Fibroblast of pulmonary artery (primary cell): ENCODE measurements at regions not wholly inside any gene's neighbourhood (a gene's known extent, or its start where the extent isn't known, plus 50 kb on each side); places are given as distances from the start of the nearest gene placed in this dataset.
A peak's percentile ranks its signal among the peaks of the same experiment; 100 is the strongest.

Experiments
- DNase-seq: peaks from one replicate; pipeline ENCODE4 v3.0.0-alpha.2; 2010; ENCODE audit warnings: low read depth
- H3K4me3 ChIP-seq: replicated peaks from 2 replicates; pipeline ENCODE4 v1.5.1; 2011; ENCODE audit warnings: low read depth, mild to moderate bottlenecking, control low read depth, low read length, moderate library complexity
- CTCF ChIP-seq: IDR thresholded peaks from 2 replicates; pipeline ENCODE4 v1.5.1; 2011; ENCODE audit warnings: mild to moderate bottlenecking, control low read depth, low read length, inconsistent platforms; ENCODE audit errors: missing control alignments

DNA sequence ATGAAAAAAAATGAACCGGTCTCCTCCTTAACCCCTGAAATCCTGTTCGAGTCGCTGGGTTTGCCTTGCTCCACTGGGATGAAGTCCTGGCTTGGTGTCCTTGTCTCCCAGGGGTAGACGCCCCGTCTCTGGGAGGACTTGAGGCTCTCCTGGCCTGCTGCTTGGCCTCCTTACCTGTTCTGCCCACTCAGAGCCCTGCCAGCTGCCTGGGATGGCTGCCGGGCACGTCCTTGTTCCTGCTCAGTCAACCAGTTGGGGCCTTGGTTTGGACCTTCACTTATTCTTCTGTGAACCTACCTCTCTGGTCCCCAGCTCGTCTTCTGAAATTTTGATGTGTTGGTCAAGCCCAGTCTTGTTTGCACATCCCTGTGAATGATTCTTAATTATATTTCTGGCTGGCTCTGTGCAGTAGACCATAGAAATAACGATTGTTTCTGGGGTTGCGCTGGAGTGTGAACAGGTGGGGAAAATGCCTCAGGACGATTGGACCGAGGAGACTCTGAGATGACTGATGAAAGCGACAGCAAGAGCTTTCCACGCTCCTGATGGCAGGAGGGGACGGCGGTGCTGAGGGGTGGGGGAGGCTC, 126.5 kb upstream of the ESR1 start:
- TF ChIP-seq CTCF = no peak
- H3K4me3 ChIP-seq = no peak overlapping the region
- DNase-seq = no peak

- peak; percentile 64 for DNase-seq
- H3K4me3 ChIP-seq = no peak overlapping the region
- no peak for TF ChIP-seq CTCF
These were observed 125.9 kb upstream of the ESR1 start for GRCh38 chr6:151681433-151682059.

DNA sequence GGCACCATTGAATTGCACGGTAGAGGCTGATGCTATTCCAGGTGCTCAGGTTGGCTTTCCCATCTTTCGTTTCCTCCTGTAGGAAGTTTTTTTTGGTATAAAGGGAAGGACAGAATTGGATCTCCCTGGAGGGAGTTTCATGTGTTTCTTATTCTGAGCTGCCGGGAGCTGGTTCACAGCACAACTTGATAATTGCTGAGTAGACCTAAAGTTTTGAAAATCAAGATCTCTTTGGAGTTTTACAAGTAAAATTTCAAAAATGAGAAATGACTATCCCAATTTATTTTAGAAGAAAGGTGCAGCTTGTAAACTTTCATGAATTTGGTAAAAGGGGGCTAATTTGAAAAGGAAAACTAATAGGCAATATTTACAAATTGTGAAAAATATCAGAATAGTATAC, 125.2 kb upstream of the ESR1 start:
- no peak for TF ChIP-seq CTCF
- no peak for DNase-seq
- H3K4me3 ChIP-seq = no peak overlapping the region

- H3K4me3 ChIP-seq = no peak overlapping the region
- DNase-seq = no peak
These were observed 124.6 kb upstream of the ESR1 start for GRCh38 chr6:151682922-151683321.

DNA sequence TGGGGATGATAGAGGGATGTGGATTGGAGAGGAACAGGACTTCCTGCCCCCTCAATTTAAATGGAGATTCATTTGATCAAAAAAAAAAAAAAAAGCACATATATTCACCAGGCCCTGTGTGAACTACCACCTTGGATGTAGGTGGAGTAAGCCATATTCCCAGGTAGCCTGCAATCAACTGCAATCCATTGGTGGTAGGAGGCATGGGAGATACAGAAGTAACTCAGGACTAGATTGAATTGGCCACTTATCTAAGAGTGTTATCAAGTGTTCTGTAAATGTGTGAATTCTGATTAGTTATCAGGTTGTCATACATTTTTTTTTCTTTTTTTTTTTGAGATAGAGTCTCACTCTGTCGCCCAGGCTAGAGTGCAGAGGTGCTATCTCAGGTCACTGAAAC, 124.1 kb upstream of the ESR1 start:
- DNase-seq = no peak
- TF ChIP-seq CTCF = no peak
- no peak overlapping the region for H3K4me3 ChIP-seq

More at GRCh38 chr6:151682922-151683321, 124.6 kb upstream of the ESR1 start:
- TF ChIP-seq CTCF = no peak

GRCh38 chr6:151689499-151690201, 117.8 kb upstream of the ESR1 start:
- no peak for DNase-seq
- no peak for TF ChIP-seq CTCF
- no peak overlapping the region for H3K4me3 ChIP-seq

DNA sequence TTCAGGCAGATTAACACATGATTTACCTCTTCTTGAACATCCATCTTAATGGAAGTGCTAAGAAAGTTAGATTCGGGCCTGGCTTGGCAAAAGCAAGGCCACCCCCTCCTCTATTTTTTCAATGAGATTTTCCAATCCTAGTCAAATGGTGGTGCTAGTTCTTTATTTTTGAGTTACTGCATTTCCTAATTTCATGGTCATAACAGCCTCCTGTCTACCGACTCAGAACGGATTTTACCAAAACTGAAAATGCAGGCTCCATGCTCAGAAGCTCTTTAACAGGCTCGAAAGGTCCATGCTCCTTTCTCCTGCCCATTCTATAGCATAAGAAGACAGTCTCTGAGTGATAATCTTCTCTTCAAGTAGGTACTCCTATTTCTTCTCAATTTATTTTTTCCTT, 117.2 kb upstream of the ESR1 start:
- no peak for TF ChIP-seq CTCF
- H3K4me3 ChIP-seq = no peak overlapping the region
- DNase-seq = peak; percentile 12
